GM12878 (cell line): ENCODE measurements at regions not wholly inside any gene's neighbourhood (a gene's known extent, or its start where the extent isn't known, plus 50 kb on each side); places are given as distances from the start of the nearest gene placed in this dataset.

ENCODE experiments used
- ATAC-seq: fragments of 200-7000 bp; cut with Tn5 transposase; 3 replicates; pipeline ENCODE4 v1.9.1; 2020; ENCODE audit warnings: mild to moderate bottlenecking, moderate library complexity
- BruUV-seq: library from RNA; stranded (reverse); fragments of 400-500 nt; replicated peaks from 2 replicates; lab custom pipeline; 2021; lab: Mats Ljungman, UMichigan
- CTCF ChIA-PET: fragments of 300-600 bp; sonication (Branson Sonifier 250); formaldehyde crosslinking; extraction: SDS; loops from one replicate; lab custom pipeline; 2021; ENCODE audit warnings: inconsistent platforms; lab: Yijun Ruan, JAX
- POLR2A ChIA-PET: fragments of 350-600 bp; formaldehyde crosslinking; extraction: SDS; loops from one replicate; lab custom pipeline; 2021; ENCODE audit warnings: inconsistent platforms; lab: Charles Lee
- RAD21 ChIA-PET: fragments of 300-600 bp; sonication (Branson Sonifier 250); formaldehyde crosslinking; loops from one replicate; lab custom pipeline; 2023; ENCODE audit warnings: antibody characterized with exemption; ENCODE audit not compliant: unreplicated experiment; lab: Charles Lee
- SMC1A ChIA-PET: fragments of 300-600 bp; sonication (Branson Sonifier 250); formaldehyde crosslinking; loops from one replicate; lab custom pipeline; 2023; ENCODE audit not compliant: unreplicated experiment, uncharacterized antibody; lab: Charles Lee
- DNase-seq: peaks from one replicate; pipeline ENCODE4 v3.0.0-alpha.2; 2011; ENCODE audit warnings: low read depth, low spot score
- FAIRE-seq: peaks from 3 replicates; lab custom pipeline; 2011; peaks lifted over from hg19 to GRCh38; lab: Jason Lieb, UNC
- H2AFZ ChIP-seq: 2 replicates; pipeline ENCODE4 v1.6.0; 2011; ENCODE audit warnings: low read depth, low read length, control low read depth; ENCODE audit not compliant: control insufficient read depth
- H3K27ac ChIP-seq: 2 replicates; pipeline ENCODE4 v1.5.1; 2011; ENCODE audit warnings: control low read depth; ENCODE audit not compliant: control insufficient read depth, insufficient read depth
- H3K27me3 ChIP-seq, 2 experiments: replicated peaks in 1 of 2; 2 replicates each; pipeline versions ENCODE4 v1.6.0 to v1.6.1; 2011; ENCODE audit warnings: low read length in 1 of 2; ENCODE audit not compliant: control insufficient read depth in 2 of 2, insufficient read depth in 2 of 2
- H3K36me3 ChIP-seq, 2 experiments: 2 replicates each; pipeline ENCODE4 v1.5.1; 2011; ENCODE audit warnings: low read length in 1 of 2; ENCODE audit not compliant: control insufficient read depth in 2 of 2, insufficient read depth in 2 of 2
- H3K4me1 ChIP-seq: 2 replicates; pipeline ENCODE4 v1.6.1; 2011; ENCODE audit warnings: mild to moderate bottlenecking, low read length, moderate library complexity, mixed read lengths; ENCODE audit not compliant: control insufficient read depth, insufficient read depth
- H3K4me2 ChIP-seq: 2 replicates; pipeline ENCODE4 v1.6.0; 2011; ENCODE audit warnings: control low read depth; ENCODE audit not compliant: control insufficient read depth, insufficient read depth
- H3K4me3 ChIP-seq: fragments of 200-600 bp; sonication (generic); 2 replicates; pipeline ENCODE4 v1.5.1; 2016
- H3K79me2 ChIP-seq: 2 replicates; pipeline ENCODE4 v1.6.0; 2011; ENCODE audit warnings: low read length; ENCODE audit not compliant: control insufficient read depth, insufficient read depth
- H3K9ac ChIP-seq: 2 replicates; pipeline ENCODE4 v1.8.0; 2011; ENCODE audit warnings: low read length, control low read depth, mixed read lengths; ENCODE audit not compliant: control insufficient read depth, insufficient read depth
- H3K9me3 ChIP-seq: replicated peaks from 3 replicates; pipeline ENCODE4 v1.5.1; 2011; ENCODE audit warnings: mild to moderate bottlenecking, low read length; ENCODE audit not compliant: control insufficient read depth, insufficient read depth
- H4K20me1 ChIP-seq: 2 replicates; pipeline ENCODE4 v1.6.0; 2011; ENCODE audit not compliant: control insufficient read depth, insufficient read depth
- CBX3 ChIP-seq: fragments of 200-600 bp; sonication (generic); IDR thresholded peaks from 2 replicates; pipeline ENCODE4 v1.6.1; 2016; ENCODE audit warnings: low read depth, borderline replicate concordance
- FOS ChIP-seq: IDR thresholded peaks from 3 replicates; pipeline ENCODE4 v1.6.1; 2011; ENCODE audit warnings: borderline replicate concordance; ENCODE audit not compliant: insufficient read length; ENCODE audit errors: extremely low read depth
- KAT2A ChIP-seq: conservative IDR thresholded peaks from 2 replicates; pipeline ENCODE4 v1.6.1; 2011; ENCODE audit warnings: low read depth, low read length; ENCODE audit not compliant: control insufficient read depth
- LARP7 ChIP-seq: fragments of 450-650 bp; IDR thresholded peaks from 2 replicates; pipeline ENCODE4 v1.6.1; 2017; ENCODE audit warnings: mild to moderate bottlenecking
- MTA2 ChIP-seq: fragments of 450-650 bp; IDR thresholded peaks from 2 replicates; pipeline ENCODE4 v1.6.1; 2016; ENCODE audit warnings: low read depth, mild to moderate bottlenecking, moderate library complexity
- MYB ChIP-seq: fragments of 150-350 bp; IDR thresholded peaks from 2 replicates; pipeline ENCODE4 v1.6.1; 2014; ENCODE audit warnings: mild to moderate bottlenecking, low read depth, low read length, borderline replicate concordance
- NFYB ChIP-seq: IDR thresholded peaks from 2 replicates; pipeline ENCODE4 v1.6.1; 2011; ENCODE audit warnings: low read depth, mild to moderate bottlenecking, low read length, improper control_type of control experiment, moderate library complexity; ENCODE audit not compliant: insufficient read depth
- POLR2A ChIP-seq: IDR thresholded peaks from 2 replicates; pipeline ENCODE4 v1.6.1; 2011; ENCODE audit warnings: low read depth, mild to moderate bottlenecking, low read length
- RCOR1 ChIP-seq: conservative IDR thresholded peaks from 2 replicates; pipeline ENCODE4 v1.6.1; 2012; ENCODE audit warnings: low read depth, low read length, improper control_type of control experiment
- RFX5 ChIP-seq: IDR thresholded peaks from 2 replicates; pipeline ENCODE4 v1.6.1; 2011; ENCODE audit warnings: low read depth, low read length, improper control_type of control experiment
- SMAD1 ChIP-seq: fragments of 450-650 bp; IDR thresholded peaks from 2 replicates; pipeline ENCODE4 v1.6.1; 2018; ENCODE audit warnings: mild to moderate bottlenecking, low read depth; ENCODE audit not compliant: partially characterized antibody
- SUPT20H ChIP-seq: IDR thresholded peaks from 2 replicates; pipeline ENCODE4 v1.6.1; 2011; ENCODE audit warnings: low read depth, mild to moderate bottlenecking, low read length, moderate library complexity, borderline replicate concordance; ENCODE audit not compliant: control insufficient read depth
- ZNF622 ChIP-seq: fragments of 450-650 bp; IDR thresholded peaks from 2 replicates; pipeline ENCODE4 v1.6.1; 2017; ENCODE audit warnings: mild to moderate bottlenecking, inconsistent platforms
- WGBS: methylation state at CpG from one replicate; pipeline ENCODE4 v1.1.6; 2016; ENCODE audit warnings: low lambda C conversion rate; ENCODE audit not compliant: insufficient replicate concordance, insufficient coverage; ENCODE audit errors: missing lambda C conversion rate; 5-methylcytosine and 5-hydroxymethylcytosine counted together
- in situ Hi-C: fragments of 300-500 bp; cut with MboI; formaldehyde crosslinking; loops from 9 replicates; pipeline ENCODE4 v1.14.3; 2018; ENCODE audit warnings: mixed read lengths
- intact Hi-C: fragments of 100-400 bp; cut with micrococcal nuclease; formaldehyde crosslinking; loops from one replicate; pipeline ENCODE4 v1.14.2; 2022; ENCODE audit not compliant: unreplicated experiment
- TF ChIP-seq, protein P1 (sequence below), 3 experiments: IDR thresholded peaks in 2 of 3; conservative IDR thresholded peaks in 1 of 3; 2 replicates each; pipeline ENCODE4 v1.5.1; 2011; ENCODE audit warnings: low read depth in 3 of 3, low read length in 3 of 3, mild to moderate bottlenecking in 3 of 3, control low read depth in 2 of 3, moderate library complexity in 2 of 3, inconsistent platforms in 1 of 3, mixed read lengths in 1 of 3; ENCODE audit not compliant: control insufficient read depth in 2 of 3, insufficient read depth in 1 of 3; ENCODE audit errors: extremely low read depth in 1 of 3

DNA sequence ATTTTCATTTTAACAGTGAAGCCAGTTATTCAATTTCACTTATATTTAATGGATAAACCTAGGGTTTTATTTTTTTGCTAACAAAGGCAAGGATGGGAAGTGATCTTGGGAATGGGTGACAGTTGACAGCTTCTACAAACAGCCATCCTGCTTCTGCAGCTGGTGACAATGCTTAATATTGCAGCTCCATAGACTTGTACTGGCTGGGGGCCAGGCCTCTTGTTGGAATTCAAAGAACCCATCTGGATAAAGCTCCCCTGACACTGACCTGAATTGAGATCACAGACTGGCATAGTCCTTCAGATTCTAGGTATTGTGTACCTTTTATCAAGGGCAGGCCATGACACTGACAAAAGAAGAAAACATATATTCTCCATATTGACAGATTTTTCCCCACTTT lies 664.6 kb upstream of the FOXG1 start (continued):
- TF ChIP-seq, protein P1, sequence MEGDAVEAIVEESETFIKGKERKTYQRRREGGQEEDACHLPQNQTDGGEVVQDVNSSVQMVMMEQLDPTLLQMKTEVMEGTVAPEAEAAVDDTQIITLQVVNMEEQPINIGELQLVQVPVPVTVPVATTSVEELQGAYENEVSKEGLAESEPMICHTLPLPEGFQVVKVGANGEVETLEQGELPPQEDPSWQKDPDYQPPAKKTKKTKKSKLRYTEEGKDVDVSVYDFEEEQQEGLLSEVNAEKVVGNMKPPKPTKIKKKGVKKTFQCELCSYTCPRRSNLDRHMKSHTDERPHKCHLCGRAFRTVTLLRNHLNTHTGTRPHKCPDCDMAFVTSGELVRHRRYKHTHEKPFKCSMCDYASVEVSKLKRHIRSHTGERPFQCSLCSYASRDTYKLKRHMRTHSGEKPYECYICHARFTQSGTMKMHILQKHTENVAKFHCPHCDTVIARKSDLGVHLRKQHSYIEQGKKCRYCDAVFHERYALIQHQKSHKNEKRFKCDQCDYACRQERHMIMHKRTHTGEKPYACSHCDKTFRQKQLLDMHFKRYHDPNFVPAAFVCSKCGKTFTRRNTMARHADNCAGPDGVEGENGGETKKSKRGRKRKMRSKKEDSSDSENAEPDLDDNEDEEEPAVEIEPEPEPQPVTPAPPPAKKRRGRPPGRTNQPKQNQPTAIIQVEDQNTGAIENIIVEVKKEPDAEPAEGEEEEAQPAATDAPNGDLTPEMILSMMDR (IDR thresholded peaks at IDR 0.05 in 2 of 3, conservative IDR thresholded peaks at IDR 0.05 in 1 of 3; ENCODE audit: control insufficient read depth in 2 of 3, extremely low read depth in 1 of 3, insufficient read depth in 1 of 3, low read depth in 3 of 3, low read length in 3 of 3): no peak
- TF ChIP-seq RFX5 (no peak), KAT2A (no peak)

- Histone ChIP-seq H3K27me3 (no peaks in the 10 kb centered on the region), H4K20me1 (no peaks in the 10 kb centered on the region), H3K4me1 (no peaks in the 10 kb centered on the region), H3K36me3 (no peaks in the 10 kb centered on the region), H3K9ac (no peak overlapping the region), H3K27ac (no peak overlapping the region), H3K79me2 (no peaks in the 10 kb centered on the region), H3K9me3 (no peaks in the 10 kb centered on the region), H2AFZ (no peak overlapping the region), H3K4me2 (no peak overlapping the region), H3K4me3 (no peak overlapping the region)
- no TSS peak for BruUV-seq
- ChIA-PET POLR2A (no interaction called here), RAD21 (no interaction called here), SMC1A (no interaction called here), CTCF (no interaction called here)
- no peak for ATAC-seq
- intact Hi-C loops: no loop called here
- TF ChIP-seq ZNF622 (no peak), POLR2A (no peak)
- no peak for DNase-seq
- FAIRE-seq: no peak
- in situ Hi-C loops: no loop called here
- 12% methylated on average over 3 of the region's 3 CpGs for WGBS
These were observed 663.8 kb upstream of the FOXG1 start for GRCh38 chr14:28102814-28103213.

DNA sequence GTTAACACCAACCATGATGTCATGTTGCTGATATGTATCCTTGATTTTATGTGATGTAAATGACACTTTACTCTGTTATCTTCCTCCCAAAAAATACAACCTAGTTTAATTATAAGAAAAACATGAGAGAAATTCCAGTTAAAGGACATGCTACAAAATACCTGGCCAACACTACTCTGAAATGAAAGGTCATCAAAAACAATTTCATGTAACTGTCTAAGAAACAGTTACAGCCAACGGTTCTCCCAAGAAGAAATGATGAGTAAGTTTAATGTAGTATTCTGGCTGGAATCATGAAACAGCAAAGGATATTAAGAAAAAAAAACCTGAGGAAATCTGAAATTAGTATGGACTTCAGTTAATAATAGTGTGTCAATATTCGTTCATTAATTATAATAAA lies 653.3 kb upstream of the FOXG1 start:
- Histone ChIP-seq H3K4me1 (no peaks in the 10 kb centered on the region), H3K27ac (no peak overlapping the region), H3K4me3 (no peak overlapping the region), H3K36me3 (no peaks in the 10 kb centered on the region), H3K27me3 (no peaks in the 10 kb centered on the region), H4K20me1 (no peaks in the 10 kb centered on the region), H3K9me3 (no peaks in the 10 kb centered on the region), H2AFZ (no peak overlapping the region), H3K9ac (no peak overlapping the region), H3K4me2 (no peak overlapping the region), H3K79me2 (no peaks in the 10 kb centered on the region)
- DNase-seq (no peak), FAIRE-seq (no peak), ATAC-seq (no peak)
- ChIA-PET SMC1A (no interaction called here), RAD21 (no interaction called here), CTCF (no interaction called here), POLR2A (no interaction called here)
- intact Hi-C loops: no loop called here
- in situ Hi-C loops: no loop called here
- 41% methylated on average over 2 of the region's 2 CpGs for WGBS
- no peak for TF ChIP-seq FOS
- TF ChIP-seq CBX3: no peak
- no peak for TF ChIP-seq NFYB
- TF ChIP-seq SMAD1: no peak
- TF ChIP-seq RCOR1: no peak
- TF ChIP-seq MTA2: no peak
- no peak for TF ChIP-seq LARP7
- no peak for TF ChIP-seq SUPT20H
- TF ChIP-seq MYB: no peak
- BruUV-seq: no TSS peak
